ENCODE measurements at regions not wholly inside any gene's neighbourhood (a gene's known extent, or its start where the extent isn't known, plus 50 kb on each side); places are given as distances from the start of the nearest gene placed in this dataset.

- intact Hi-C loops (cut with DNase I), result no loop called here
- H3K27me3 ChIP-seq, result no peaks in the 10 kb centered on the region
- TF ChIP-seq POLR2A (IDR thresholded peaks at IDR 0.05), result no peak
- TF ChIP-seq, protein P1, sequence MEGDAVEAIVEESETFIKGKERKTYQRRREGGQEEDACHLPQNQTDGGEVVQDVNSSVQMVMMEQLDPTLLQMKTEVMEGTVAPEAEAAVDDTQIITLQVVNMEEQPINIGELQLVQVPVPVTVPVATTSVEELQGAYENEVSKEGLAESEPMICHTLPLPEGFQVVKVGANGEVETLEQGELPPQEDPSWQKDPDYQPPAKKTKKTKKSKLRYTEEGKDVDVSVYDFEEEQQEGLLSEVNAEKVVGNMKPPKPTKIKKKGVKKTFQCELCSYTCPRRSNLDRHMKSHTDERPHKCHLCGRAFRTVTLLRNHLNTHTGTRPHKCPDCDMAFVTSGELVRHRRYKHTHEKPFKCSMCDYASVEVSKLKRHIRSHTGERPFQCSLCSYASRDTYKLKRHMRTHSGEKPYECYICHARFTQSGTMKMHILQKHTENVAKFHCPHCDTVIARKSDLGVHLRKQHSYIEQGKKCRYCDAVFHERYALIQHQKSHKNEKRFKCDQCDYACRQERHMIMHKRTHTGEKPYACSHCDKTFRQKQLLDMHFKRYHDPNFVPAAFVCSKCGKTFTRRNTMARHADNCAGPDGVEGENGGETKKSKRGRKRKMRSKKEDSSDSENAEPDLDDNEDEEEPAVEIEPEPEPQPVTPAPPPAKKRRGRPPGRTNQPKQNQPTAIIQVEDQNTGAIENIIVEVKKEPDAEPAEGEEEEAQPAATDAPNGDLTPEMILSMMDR (IDR thresholded peaks at IDR 0.05), result no peak
- DNase-seq (no peak), ATAC-seq (no peak)
- H3K36me3 ChIP-seq, result no peaks in the 10 kb centered on the region
- WGBS (ENCODE audit: insufficient coverage, low coverage, low lambda C conversion rate, missing lambda C conversion rate), result 33% methylated on average over 1 of the region's 1 CpG
- H3K4me3 ChIP-seq, result no peak overlapping the region
- H3K27ac ChIP-seq, result no peak overlapping the region
- no peaks in the 10 kb centered on the region for H3K9me3 ChIP-seq
- no peaks in the 10 kb centered on the region for H3K4me1 ChIP-seq
Measured at GRCh38 chr5:92179651-92180050, 796.5 kb upstream of the ARRDC3 start.

- no peak for TF ChIP-seq POLR2A (IDR thresholded peaks at IDR 0.05)
- TF ChIP-seq, protein P1 (IDR thresholded peaks at IDR 0.05), result no peak
- H3K4me3 ChIP-seq, result no peak overlapping the region
- H3K27ac ChIP-seq, result no peak overlapping the region
- WGBS (ENCODE audit: insufficient coverage, low coverage, low lambda C conversion rate, missing lambda C conversion rate), result 11% methylated on average over 1 of the region's 1 CpG
- no peaks in the 10 kb centered on the region for H3K4me1 ChIP-seq
- intact Hi-C loops (cut with DNase I), result no loop called here
- no peaks in the 10 kb centered on the region for H3K36me3 ChIP-seq
- ATAC-seq (no peak), DNase-seq (no peak)
- H3K27me3 ChIP-seq, result no peaks in the 10 kb centered on the region
- H3K9me3 ChIP-seq, result no peaks in the 10 kb centered on the region
Measured at GRCh38 chr5:92177926-92178487, 794.9 kb upstream of the ARRDC3 start.

GRCh38 chr5:92163906-92164305, 780.8 kb upstream of the ARRDC3 start:
- 70% methylated on average over 2 of the region's 2 CpGs for WGBS (ENCODE audit: insufficient coverage, low coverage, low lambda C conversion rate, missing lambda C conversion rate)
- no peak for DNase-seq
- Histone ChIP-seq H3K36me3 (no peaks in the 10 kb centered on the region), H3K4me3 (no peak overlapping the region), H3K9me3 (no peaks in the 10 kb centered on the region), H3K4me1 (no peaks in the 10 kb centered on the region), H3K27ac (no peak overlapping the region), H3K27me3 (no peaks in the 10 kb centered on the region)
- TF ChIP-seq POLR2A (IDR thresholded peaks at IDR 0.05), result no peak
- TF ChIP-seq, protein P1 (IDR thresholded peaks at IDR 0.05), result no peak
- intact Hi-C loops (cut with DNase I), result no loop called here
- ATAC-seq, result no peak

DNA sequence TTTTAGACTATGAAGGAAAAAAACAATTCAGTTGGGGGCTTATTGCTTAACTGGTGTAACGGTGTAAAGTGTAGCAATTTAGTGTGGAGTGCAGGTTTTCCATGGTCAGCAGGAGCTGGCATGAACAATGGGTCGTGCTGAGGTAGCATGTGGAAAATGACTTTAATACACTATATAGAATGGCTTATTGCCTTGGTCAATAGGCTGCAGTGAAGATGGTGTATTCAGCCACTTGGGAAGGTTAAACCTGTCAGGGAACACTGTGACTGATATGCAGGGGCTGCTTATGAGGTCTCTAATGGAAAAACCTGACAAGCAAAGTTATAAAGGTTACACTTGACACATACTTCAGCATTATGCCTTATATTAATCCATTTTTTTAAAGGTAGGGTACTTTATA, 764.7 kb upstream of the ARRDC3 start:
- intact Hi-C loops (cut with DNase I), result no loop called here
- DNase-seq (no peak), ATAC-seq (no peak)
- Histone ChIP-seq H3K9me3 (no peaks in the 10 kb centered on the region), H3K27me3 (no peaks in the 10 kb centered on the region), H3K4me1 (no peaks in the 10 kb centered on the region), H3K4me3 (no peak overlapping the region), H3K36me3 (no peaks in the 10 kb centered on the region), H3K27ac (no peak overlapping the region)
- TF ChIP-seq, protein P1 (IDR thresholded peaks at IDR 0.05), result no peak
- TF ChIP-seq POLR2A (IDR thresholded peaks at IDR 0.05), result no peak
- 49% methylated on average over 2 of the region's 2 CpGs for WGBS (ENCODE audit: insufficient coverage, low coverage, low lambda C conversion rate, missing lambda C conversion rate)

DNA sequence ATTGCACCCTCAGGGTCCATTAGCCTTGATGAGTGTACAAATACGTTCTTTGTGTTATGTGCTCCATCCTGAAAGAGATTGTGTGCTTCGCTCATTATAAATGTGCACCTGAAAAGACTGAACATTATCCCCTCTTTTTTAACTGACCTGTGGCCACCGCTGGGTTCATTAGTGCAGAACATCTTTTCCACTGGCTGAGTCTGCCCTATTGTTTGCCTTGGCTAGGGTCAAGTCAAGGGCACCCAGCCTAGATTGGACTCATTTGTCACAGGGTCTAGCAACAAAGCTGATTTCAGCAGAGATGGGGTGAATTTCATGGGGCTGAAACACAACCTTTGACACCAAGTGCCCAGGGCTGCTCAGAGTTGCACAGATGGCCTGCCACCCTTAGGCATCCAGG, 764.1 kb upstream of the ARRDC3 start:
- Histone ChIP-seq H3K36me3 (no peaks in the 10 kb centered on the region), H3K4me3 (no peak overlapping the region), H3K4me1 (no peaks in the 10 kb centered on the region), H3K27ac (no peak overlapping the region), H3K9me3 (no peaks in the 10 kb centered on the region), H3K27me3 (no peaks in the 10 kb centered on the region)
- DNase-seq (no peak), ATAC-seq (no peak)
- intact Hi-C loops (cut with DNase I), result no loop called here
- 44% methylated on average over 3 of the region's 3 CpGs for WGBS (ENCODE audit: insufficient coverage, low coverage, low lambda C conversion rate, missing lambda C conversion rate)
- TF ChIP-seq, protein P1 (IDR thresholded peaks at IDR 0.05), result no peak
- TF ChIP-seq POLR2A (IDR thresholded peaks at IDR 0.05), result no peak
